NT2/D1 (cell line): ENCODE measurements at regions not wholly inside any gene's neighbourhood (a gene's known extent, or its start where the extent isn't known, plus 50 kb on each side); places are given as distances from the start of the nearest gene placed in this dataset.

Source experiments
- SUZ12 ChIP-seq: IDR thresholded peaks from 2 replicates; pipeline ENCODE4 v1.6.1; 2011; ENCODE audit not compliant: insufficient read length, insufficient read depth; ENCODE audit errors: extremely low read depth
- YY1 ChIP-seq: IDR thresholded peaks from 2 replicates; pipeline ENCODE4 v1.6.1; 2011; ENCODE audit not compliant: insufficient read length, insufficient read depth
- ZNF274 ChIP-seq: IDR thresholded peaks from 2 replicates; pipeline ENCODE4 v1.6.1; 2011; ENCODE audit warnings: mild to moderate bottlenecking, low read depth, low read length

- TF ChIP-seq YY1 (no peak), ZNF274 (no peak), SUZ12 (no peak)
These were observed 678.1 kb upstream of the CXADR start for GRCh38 chr21:16834791-16835190.
